Activated CD8-positive, alpha-beta T cell treated with anti-CD3 and anti-CD28 coated beads for 36 hours (primary cell): ENCODE measurements at regions not wholly inside any gene's neighbourhood (a gene's known extent, or its start where the extent isn't known, plus 50 kb on each side); places are given as distances from the start of the nearest gene placed in this dataset.

Experiments used
- ATAC-seq: fragments of 200-7000 bp; cut with Tn5 transposase; one replicate; pipeline ENCODE4 v1.10.0; 2021; ENCODE audit warnings: mild to moderate bottlenecking, moderate library complexity
- CTCF ChIA-PET: fragments of 350-600 bp; sonication (Branson Sonifier 250); formaldehyde crosslinking; loops from one replicate; lab custom pipeline; 2021; ENCODE audit warnings: antibody characterized with exemption; lab: Charles Lee
- POLR2A ChIA-PET: fragments of 350-600 bp; sonication (Branson Sonifier 250); formaldehyde crosslinking; loops from one replicate; lab custom pipeline; 2021; ENCODE audit warnings: antibody characterized with exemption; lab: Charles Lee
- DNase-seq: peaks from one replicate; pipeline ENCODE4 v3.0.0-alpha.2; 2020
- H3K27ac Mint-ChIP-seq: one replicate; pipeline ENCODE4 v1.8.0; 2021; ENCODE audit warnings: mild to moderate bottlenecking, mixed read lengths
- H3K27me3 Mint-ChIP-seq: one replicate; pipeline ENCODE4 v1.8.0; 2021; ENCODE audit warnings: mixed read lengths
- H3K36me3 Mint-ChIP-seq: one replicate; pipeline ENCODE4 v1.8.0; 2021; ENCODE audit warnings: low read depth, mixed read lengths
- H3K4me1 Mint-ChIP-seq: one replicate; pipeline ENCODE4 v1.8.0; 2021; ENCODE audit warnings: low read depth, mixed read lengths
- H3K4me3 Mint-ChIP-seq: one replicate; pipeline ENCODE4 v1.8.0; 2021; ENCODE audit warnings: mild to moderate bottlenecking, moderate library complexity, mixed read lengths
- H3K9me3 Mint-ChIP-seq: one replicate; pipeline ENCODE4 v1.8.0; 2021; ENCODE audit warnings: mixed read lengths
- intact Hi-C: fragments of 100-400 bp; cut with micrococcal nuclease; formaldehyde crosslinking; loops from one replicate; pipeline ENCODE4 v1.10.0; 2022
- TF ChIP-seq, protein P1 (sequence below): fragments of 200-600 bp; IDR thresholded peaks from one replicate; pipeline ENCODE4 v1.8.0; 2022; ENCODE audit warnings: antibody characterized with exemption, mild to moderate bottlenecking

DNA sequence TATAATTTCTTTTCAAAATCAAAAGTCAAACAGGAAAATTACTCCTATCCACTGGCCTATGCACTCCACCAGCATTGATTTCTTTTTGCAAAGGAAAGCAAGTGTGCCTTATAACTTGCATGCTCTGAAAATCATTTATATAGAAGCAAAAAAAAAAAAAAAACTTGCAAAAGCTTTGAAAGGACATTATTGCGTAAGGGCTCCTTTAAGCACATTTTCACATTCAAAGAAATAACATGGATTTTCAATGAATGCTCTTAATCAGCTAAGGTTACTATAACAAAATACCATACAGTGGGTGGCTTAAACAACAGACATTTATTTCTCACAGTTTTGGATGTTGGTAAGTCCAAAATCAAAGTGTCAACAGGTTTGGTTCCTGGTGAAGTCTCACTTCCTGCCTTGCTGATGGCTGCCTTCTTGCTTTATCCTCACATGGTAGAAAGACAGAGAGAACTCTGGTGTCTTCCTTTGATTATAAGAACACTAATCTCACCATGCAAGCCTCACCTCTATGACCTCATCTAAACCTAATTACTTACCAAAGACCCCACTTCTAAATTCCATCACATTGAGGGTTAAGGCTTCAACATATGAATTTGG, 755.2 kb upstream of the CDH10 start:
- DNase-seq (no peak), ATAC-seq (no peak)
- H3K4me1 Mint-ChIP-seq: no peaks in the 10 kb centered on the region
- TF ChIP-seq, protein P1, sequence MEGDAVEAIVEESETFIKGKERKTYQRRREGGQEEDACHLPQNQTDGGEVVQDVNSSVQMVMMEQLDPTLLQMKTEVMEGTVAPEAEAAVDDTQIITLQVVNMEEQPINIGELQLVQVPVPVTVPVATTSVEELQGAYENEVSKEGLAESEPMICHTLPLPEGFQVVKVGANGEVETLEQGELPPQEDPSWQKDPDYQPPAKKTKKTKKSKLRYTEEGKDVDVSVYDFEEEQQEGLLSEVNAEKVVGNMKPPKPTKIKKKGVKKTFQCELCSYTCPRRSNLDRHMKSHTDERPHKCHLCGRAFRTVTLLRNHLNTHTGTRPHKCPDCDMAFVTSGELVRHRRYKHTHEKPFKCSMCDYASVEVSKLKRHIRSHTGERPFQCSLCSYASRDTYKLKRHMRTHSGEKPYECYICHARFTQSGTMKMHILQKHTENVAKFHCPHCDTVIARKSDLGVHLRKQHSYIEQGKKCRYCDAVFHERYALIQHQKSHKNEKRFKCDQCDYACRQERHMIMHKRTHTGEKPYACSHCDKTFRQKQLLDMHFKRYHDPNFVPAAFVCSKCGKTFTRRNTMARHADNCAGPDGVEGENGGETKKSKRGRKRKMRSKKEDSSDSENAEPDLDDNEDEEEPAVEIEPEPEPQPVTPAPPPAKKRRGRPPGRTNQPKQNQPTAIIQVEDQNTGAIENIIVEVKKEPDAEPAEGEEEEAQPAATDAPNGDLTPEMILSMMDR: no peak
- H3K27ac Mint-ChIP-seq: no peak overlapping the region
- ChIA-PET CTCF (no interaction called here), POLR2A (no interaction called here)
- intact Hi-C loops: no loop called here
- no peak overlapping the region for H3K4me3 Mint-ChIP-seq
- H3K27me3 Mint-ChIP-seq: no peaks in the 10 kb centered on the region
- no peaks in the 10 kb centered on the region for H3K36me3 Mint-ChIP-seq
- H3K9me3 Mint-ChIP-seq: peaks cover 16% of the 10 kb centered on the region

DNA sequence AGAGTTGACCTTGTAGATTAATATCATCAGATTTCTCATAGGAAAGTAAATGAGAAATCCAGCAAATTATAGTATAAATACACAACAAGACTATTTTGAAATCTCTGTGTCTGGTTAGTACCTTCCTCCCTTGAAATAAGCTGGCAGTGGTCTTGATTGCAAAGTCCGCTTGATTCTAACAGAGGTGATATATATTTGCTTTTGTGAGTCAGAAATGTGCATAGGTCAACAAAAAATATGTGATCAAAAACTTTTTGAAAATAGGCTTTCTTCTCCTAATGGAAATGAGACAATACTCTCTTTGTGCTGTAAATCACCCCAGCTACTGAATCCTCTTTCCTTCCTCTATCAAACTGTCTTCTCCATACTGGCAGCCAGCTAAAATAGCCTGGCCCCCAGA, 749.2 kb upstream of the CDH10 start:
- Mint-ChIP-seq H3K27ac (no peak overlapping the region), H3K36me3 (no peaks in the 10 kb centered on the region), H3K27me3 (no peaks in the 10 kb centered on the region), H3K4me1 (no peaks in the 10 kb centered on the region), H3K9me3 (peaks cover 18% of the 10 kb centered on the region), H3K4me3 (no peak overlapping the region)
- ChIA-PET POLR2A (no interaction called here), CTCF (no interaction called here)
- TF ChIP-seq, protein P1: no peak
- intact Hi-C loops: no loop called here
- ATAC-seq: no peak
- DNase-seq: no peak

DNA sequence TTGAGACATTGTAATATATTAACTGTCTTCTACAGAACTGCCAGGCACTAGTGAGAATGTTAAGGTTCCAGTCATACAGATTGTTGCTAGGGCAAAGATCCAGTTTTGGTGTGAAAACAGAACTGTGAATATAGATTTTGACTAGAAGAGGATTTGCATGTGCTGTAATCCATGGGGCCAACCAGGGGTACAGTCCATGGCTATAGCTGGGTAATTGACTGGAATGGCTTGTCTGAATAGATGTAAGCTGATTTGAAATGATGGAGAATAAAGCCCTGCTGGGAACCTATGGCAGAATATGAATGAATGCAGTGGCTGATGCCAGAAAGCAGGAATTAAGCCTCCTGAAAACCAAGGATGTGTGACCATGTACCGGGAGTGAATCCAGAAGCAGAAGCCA, 748.5 kb upstream of the CDH10 start:
- no peaks in the 10 kb centered on the region for H3K36me3 Mint-ChIP-seq
- ChIA-PET POLR2A (no interaction called here), CTCF (no interaction called here)
- no peaks in the 10 kb centered on the region for H3K27me3 Mint-ChIP-seq
- DNase-seq (no peak), ATAC-seq (no peak)
- no peak overlapping the region for H3K4me3 Mint-ChIP-seq
- no peak overlapping the region for H3K27ac Mint-ChIP-seq
- H3K9me3 Mint-ChIP-seq: peaks cover 18% of the 10 kb centered on the region
- intact Hi-C loops: no loop called here
- H3K4me1 Mint-ChIP-seq: no peaks in the 10 kb centered on the region
- TF ChIP-seq, protein P1: no peak

GRCh38 chr5:25387953-25388352, 743.2 kb upstream of the CDH10 start:
- no peaks in the 10 kb centered on the region for H3K36me3 Mint-ChIP-seq
- ChIA-PET POLR2A (no interaction called here), CTCF (no interaction called here)
- H3K27ac Mint-ChIP-seq: no peak overlapping the region
- H3K27me3 Mint-ChIP-seq: no peaks in the 10 kb centered on the region
- no peak for DNase-seq
- no peak for ATAC-seq
- H3K9me3 Mint-ChIP-seq: peaks cover 20% of the 10 kb centered on the region
- no peaks in the 10 kb centered on the region for H3K4me1 Mint-ChIP-seq
- TF ChIP-seq, protein P1: no peak
- H3K4me3 Mint-ChIP-seq: no peak overlapping the region
- intact Hi-C loops: no loop called here

- ChIA-PET POLR2A (no interaction called here), CTCF (no interaction called here)
- H3K9me3 Mint-ChIP-seq: peaks cover 28% of the 10 kb centered on the region
- no peak for ATAC-seq
- DNase-seq: no peak
- H3K4me1 Mint-ChIP-seq: no peaks in the 10 kb centered on the region
- H3K4me3 Mint-ChIP-seq: no peak overlapping the region
- no peaks in the 10 kb centered on the region for H3K36me3 Mint-ChIP-seq
- H3K27me3 Mint-ChIP-seq: no peaks in the 10 kb centered on the region
- H3K27ac Mint-ChIP-seq: no peak overlapping the region
- TF ChIP-seq, protein P1: no peak
- intact Hi-C loops: no loop called here
These were observed 718.0 kb upstream of the CDH10 start for GRCh38 chr5:25362799-25363198.
